Gastroesophageal sphincter (tissue), 3 donors: ENCODE measurements at regions not wholly inside any gene's neighbourhood (a gene's known extent, or its start where the extent isn't known, plus 50 kb on each side); places are given as distances from the start of the nearest gene placed in this dataset.

Source experiments
- CTCF ChIP-seq, 4 experiments: fragments of 200-600 bp in 2 of 4; fragments of 450-650 bp in 2 of 4; sonication (generic) in 1 of 4; IDR thresholded peaks; one replicate each; pipeline ENCODE4 v1.5.1; 2017 to 2019; ENCODE audit warnings: antibody characterized with exemption in 4 of 4, mild to moderate bottlenecking in 2 of 4, moderate library complexity in 2 of 4
- EP300 ChIP-seq: sonication (generic); formaldehyde crosslinking; IDR thresholded peaks from one replicate; pipeline ENCODE4 v1.6.1; 2017; ENCODE audit warnings: antibody characterized with exemption, mild to moderate bottlenecking
- POLR2A ChIP-seq, 2 donors: fragments of 450-650 bp; IDR thresholded peaks; one replicate each; pipeline ENCODE4 v1.6.1; 2017; ENCODE audit warnings: antibody characterized with exemption in 2 of 2, mild to moderate bottlenecking in 2 of 2, moderate library complexity in 1 of 2
- POLR2AphosphoS5 ChIP-seq: sonication (generic); formaldehyde crosslinking; IDR thresholded peaks from one replicate; pipeline ENCODE4 v1.6.1; 2017; ENCODE audit warnings: antibody characterized with exemption

- TF ChIP-seq CTCF (IDR thresholded peaks at IDR 0.05), result peak; percentile 12 to 53 (median 50)
- no peak for TF ChIP-seq EP300
- TF ChIP-seq POLR2AphosphoS5, result no peak
- TF ChIP-seq POLR2A (IDR thresholded peaks at IDR 0.05), result no peak
Observed at GRCh38 chr2:219736209-219736608, 108.8 kb downstream of the SLC4A3 start.
